ENCODE measurements at regions not wholly inside any gene's neighbourhood (a gene's known extent, or its start where the extent isn't known, plus 50 kb on each side); places are given as distances from the start of the nearest gene placed in this dataset.

- no peaks in the 10 kb centered on the region for H3K27me3 ChIP-seq
- no peaks in the 10 kb centered on the region for H3K9me3 ChIP-seq
- TF ChIP-seq CTCF (IDR thresholded peaks at IDR 0.05): no peak
- no peak for TF ChIP-seq POLR2A (IDR thresholded peaks at IDR 0.05)
- no peak for DNase-seq
- no peaks in the 10 kb centered on the region for H3K36me3 ChIP-seq
- no peak overlapping the region for H3K4me3 ChIP-seq
- H3K4me1 ChIP-seq: no peaks in the 10 kb centered on the region
- no peak overlapping the region for H3K27ac ChIP-seq
- intact Hi-C loops (cut with DNase I; ENCODE audit: low total_unique reads): no loop called here
Measured at GRCh38 chr16:13809765-13810164, 110.2 kb upstream of the ERCC4 start.

GRCh38 chr16:13811834-13812233 is 108.1 kb upstream of the ERCC4 start:
- no peak for DNase-seq
- Histone ChIP-seq H3K36me3 (no peaks in the 10 kb centered on the region), H3K4me3 (no peak overlapping the region), H3K27me3 (no peaks in the 10 kb centered on the region), H3K4me1 (no peaks in the 10 kb centered on the region), H3K27ac (no peak overlapping the region), H3K9me3 (no peaks in the 10 kb centered on the region)
- TF ChIP-seq CTCF (IDR thresholded peaks at IDR 0.05) (no peak), POLR2A (IDR thresholded peaks at IDR 0.05) (no peak)
- intact Hi-C loops (cut with DNase I; ENCODE audit: low total_unique reads): no loop called here

GRCh38 chr16:13816701-13817100 is 103.3 kb upstream of the ERCC4 start:
- intact Hi-C loops (cut with DNase I; ENCODE audit: low total_unique reads): no loop called here
- Histone ChIP-seq H3K9me3 (no peaks in the 10 kb centered on the region), H3K36me3 (no peaks in the 10 kb centered on the region), H3K4me1 (no peaks in the 10 kb centered on the region), H3K4me3 (no peak overlapping the region), H3K27me3 (no peaks in the 10 kb centered on the region), H3K27ac (no peak overlapping the region)
- no peak for DNase-seq
- TF ChIP-seq CTCF (IDR thresholded peaks at IDR 0.05) (no peak), POLR2A (IDR thresholded peaks at IDR 0.05) (no peak)

GRCh38 chr16:13823501-13823900 is 96.5 kb upstream of the ERCC4 start:
- no peak for DNase-seq
- Histone ChIP-seq H3K4me3 (no peak overlapping the region), H3K36me3 (no peaks in the 10 kb centered on the region), H3K27ac (no peak overlapping the region), H3K9me3 (no peaks in the 10 kb centered on the region), H3K4me1 (no peaks in the 10 kb centered on the region), H3K27me3 (no peaks in the 10 kb centered on the region)
- intact Hi-C loops (cut with DNase I; ENCODE audit: low total_unique reads): no loop called here
- no peak for TF ChIP-seq POLR2A (IDR thresholded peaks at IDR 0.05)
- TF ChIP-seq CTCF (IDR thresholded peaks at IDR 0.05): no peak

- TF ChIP-seq CTCF (IDR thresholded peaks at IDR 0.05): no peak
- TF ChIP-seq POLR2A (IDR thresholded peaks at IDR 0.05): no peak
- Histone ChIP-seq H3K36me3 (no peaks in the 10 kb centered on the region), H3K27ac (no peak overlapping the region)
Measured at GRCh38 chr16:13829697-13830299, 90.2 kb upstream of the ERCC4 start.

More at GRCh38 chr16:13829697-13830299, 90.2 kb upstream of the ERCC4 start:
- no peaks in the 10 kb centered on the region for H3K27me3 ChIP-seq
- no peaks in the 10 kb centered on the region for H3K9me3 ChIP-seq
- DNase-seq: no peak
- no peaks in the 10 kb centered on the region for H3K4me1 ChIP-seq
- intact Hi-C loops (cut with DNase I; ENCODE audit: low total_unique reads): no loop called here
- no peak overlapping the region for H3K4me3 ChIP-seq
